GM23248 (cell line): ENCODE measurements at regions not wholly inside any gene's neighbourhood (a gene's known extent, or its start where the extent isn't known, plus 50 kb on each side); places are given as distances from the start of the nearest gene placed in this dataset.
A peak's percentile ranks its signal among the peaks of the same experiment; 100 is the strongest.

Experiments used
- DNase-seq: peaks from one replicate; pipeline ENCODE4 v3.0.0-alpha.2; 2015
- H2AFZ ChIP-seq: fragments of 200-600 bp; sonication (generic); 2 replicates; pipeline ENCODE4 v1.6.1; 2016; ENCODE audit warnings: antibody characterized with exemption
- H3F3A ChIP-seq: fragments of 200-600 bp; sonication (generic); 2 replicates; pipeline ENCODE4 v1.6.1; 2016; ENCODE audit warnings: mild to moderate bottlenecking, antibody characterized with exemption, mixed run types; ENCODE audit not compliant: insufficient read depth
- H3K27ac ChIP-seq: fragments of 200-600 bp; sonication (generic); 2 replicates; pipeline ENCODE4 v1.5.1; 2016; ENCODE audit warnings: mild to moderate bottlenecking
- H3K27me3 ChIP-seq: fragments of 200-600 bp; sonication (generic); replicated peaks from 2 replicates; pipeline ENCODE4 v1.6.1; 2016; ENCODE audit warnings: mild to moderate bottlenecking; ENCODE audit not compliant: insufficient read depth
- H3K36me3 ChIP-seq: fragments of 200-600 bp; sonication (generic); 2 replicates; pipeline ENCODE4 v1.6.1; 2016; ENCODE audit warnings: low read depth, mild to moderate bottlenecking
- H3K4me1 ChIP-seq: fragments of 200-600 bp; sonication (generic); 2 replicates; pipeline ENCODE4 v1.6.1; 2016; ENCODE audit warnings: mild to moderate bottlenecking; ENCODE audit not compliant: insufficient read depth
- H3K4me2 ChIP-seq: fragments of 200-600 bp; sonication (generic); one replicate; pipeline ENCODE4 v1.6.1; 2016; ENCODE audit warnings: mild to moderate bottlenecking; ENCODE audit not compliant: unreplicated experiment
- H3K4me3 ChIP-seq: fragments of 200-600 bp; sonication (generic); 2 replicates; pipeline ENCODE4 v1.5.1; 2016; ENCODE audit warnings: mild to moderate bottlenecking
- H3K79me2 ChIP-seq: fragments of 200-600 bp; sonication (generic); 2 replicates; pipeline ENCODE4 v1.6.1; 2016; ENCODE audit warnings: mild to moderate bottlenecking; ENCODE audit not compliant: insufficient read depth
- H3K9ac ChIP-seq: fragments of 200-600 bp; sonication (generic); 2 replicates; pipeline ENCODE4 v1.6.1; 2016; ENCODE audit warnings: mild to moderate bottlenecking
- H3K9me2 ChIP-seq: fragments of 200-600 bp; sonication (generic); 2 replicates; pipeline ENCODE4 v1.6.1; 2016; ENCODE audit warnings: mixed run types, mild to moderate bottlenecking, moderate library complexity; ENCODE audit not compliant: insufficient read depth
- H3K9me3 ChIP-seq: fragments of 200-600 bp; sonication (generic); one replicate; pipeline ENCODE4 v1.6.1; 2017; ENCODE audit warnings: low read depth
- H4K20me1 ChIP-seq: fragments of 200-600 bp; sonication (generic); 2 replicates; pipeline ENCODE4 v1.6.0; 2016; ENCODE audit not compliant: insufficient read depth
- EZH2 ChIP-seq: fragments of 200-600 bp; sonication (generic); IDR thresholded peaks from 2 replicates; pipeline ENCODE4 v1.6.1; 2018; ENCODE audit warnings: antibody characterized with exemption, mild to moderate bottlenecking; ENCODE audit not compliant: insufficient read depth, poor library complexity, severe bottlenecking
- EZH2phosphoT487 ChIP-seq: fragments of 200-600 bp; sonication (generic); IDR thresholded peaks from 2 replicates; pipeline ENCODE4 v1.6.1; 2018; ENCODE audit warnings: antibody characterized with exemption, moderate library complexity, mild to moderate bottlenecking, low read depth; ENCODE audit not compliant: insufficient read depth
- WGBS, 2 experiments: methylation state at CpG; one replicate each; pipeline ENCODE4 v1.1.6; 2015 to 2017; ENCODE audit warnings: low lambda C conversion rate in 2 of 2, low coverage in 1 of 2; ENCODE audit errors: missing lambda C conversion rate in 2 of 2; 5-methylcytosine and 5-hydroxymethylcytosine counted together
- in situ Hi-C: fragments of 300-500 bp; cut with MboI; formaldehyde crosslinking; loops from 2 replicates; pipeline ENCODE4 v1.15.0; 2020

DNA sequence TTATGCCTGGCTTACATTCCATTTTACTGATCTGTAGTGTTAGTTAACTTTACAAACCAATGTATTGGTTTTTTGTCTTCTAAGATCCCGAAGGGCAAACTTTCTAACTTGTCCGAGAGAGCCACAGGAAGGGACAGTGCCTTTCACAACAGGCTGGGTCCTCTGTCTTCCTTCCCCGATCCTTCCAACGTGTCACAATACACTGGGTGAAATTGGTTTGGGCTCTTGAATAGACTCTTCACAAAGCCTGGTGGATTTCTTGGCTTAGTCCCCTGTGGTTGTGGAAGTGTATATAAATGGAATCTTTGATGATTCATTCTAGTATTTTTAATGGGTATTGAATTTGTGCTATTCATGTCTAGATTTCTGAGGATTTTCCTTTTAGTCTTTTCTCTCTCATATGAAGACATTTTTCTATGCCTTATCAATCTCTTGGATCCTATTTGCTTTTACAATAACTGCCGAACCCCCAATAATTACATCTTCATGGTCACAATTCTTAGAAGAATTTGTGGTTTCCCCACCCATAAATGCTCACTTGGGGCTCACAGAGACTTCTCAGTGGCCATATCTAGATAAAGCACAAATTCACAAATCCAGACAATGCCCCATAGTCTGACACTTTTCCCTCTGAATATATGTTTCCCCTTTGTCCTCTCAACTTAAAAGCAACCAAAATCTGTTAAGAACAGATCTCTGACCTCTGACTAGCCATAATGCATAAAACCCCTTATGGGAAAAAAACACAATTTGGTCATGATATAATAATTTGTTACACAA is 107.7 kb downstream of the MTRR start:
- H3K4me2 ChIP-seq, result no peak overlapping the region
- no peaks in the 10 kb centered on the region for H3K36me3 ChIP-seq
- H3K4me3 ChIP-seq, result no peak overlapping the region
- no peak overlapping the region for H2AFZ ChIP-seq
- no peaks in the 10 kb centered on the region for H3K4me1 ChIP-seq
- H3K27me3 ChIP-seq, result no peaks in the 10 kb centered on the region
- H3K9me3 ChIP-seq, result no peaks in the 10 kb centered on the region
- in situ Hi-C loops, result no loop called here
- no peak overlapping the region for H3K27ac ChIP-seq
- 21 to 27% methylated on average over 5 of the region's 5 CpGs for WGBS, 2 experiments
- no peak overlapping the region for H3K9ac ChIP-seq
- H4K20me1 ChIP-seq, result no peaks in the 10 kb centered on the region
- H3K79me2 ChIP-seq, result no peaks in the 10 kb centered on the region
- H3K9me2 ChIP-seq, result no peaks in the 10 kb centered on the region
- H3F3A ChIP-seq, result no peaks in the 10 kb centered on the region
- DNase-seq, result peak; percentile 3
- no peak for TF ChIP-seq EZH2

DNA sequence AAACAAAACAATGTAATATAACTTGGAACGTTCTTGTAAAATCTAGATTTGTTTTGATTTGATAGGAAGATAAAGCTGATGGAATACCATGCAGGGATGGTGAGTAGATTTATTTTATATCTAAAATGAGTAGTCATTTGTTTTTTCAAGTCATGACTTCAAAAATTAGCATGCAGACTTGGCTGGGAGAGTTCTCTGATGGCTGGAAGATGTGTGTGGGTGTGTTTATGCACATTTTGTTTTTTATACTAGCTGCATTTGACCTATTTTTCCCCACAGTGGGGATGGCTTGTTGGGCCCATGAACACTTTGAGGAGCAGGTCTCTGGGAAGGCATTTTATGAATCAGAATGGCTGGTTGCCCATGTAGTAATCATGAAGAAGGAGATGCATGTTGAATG is 109.2 kb downstream of the MTRR start:
- TF ChIP-seq EZH2phosphoT487 (no peak), EZH2 (no peak)
- no peak overlapping the region for H3K27ac ChIP-seq
- H3F3A ChIP-seq, result no peaks in the 10 kb centered on the region
- H3K9me2 ChIP-seq, result no peaks in the 10 kb centered on the region
- H3K36me3 ChIP-seq, result no peaks in the 10 kb centered on the region
- H3K27me3 ChIP-seq, result no peaks in the 10 kb centered on the region
- no peak overlapping the region for H3K9ac ChIP-seq
- no peaks in the 10 kb centered on the region for H3K9me3 ChIP-seq
- in situ Hi-C loops, result no loop called here
- 4 to 10% methylated on average over 1 of the region's 1 CpG for WGBS, 2 experiments
- H3K79me2 ChIP-seq, result no peaks in the 10 kb centered on the region
- no peaks in the 10 kb centered on the region for H4K20me1 ChIP-seq
- no peak overlapping the region for H3K4me2 ChIP-seq
- no peak overlapping the region for H2AFZ ChIP-seq
- no peak for DNase-seq
- no peak overlapping the region for H3K4me3 ChIP-seq
- H3K4me1 ChIP-seq, result no peaks in the 10 kb centered on the region

DNA sequence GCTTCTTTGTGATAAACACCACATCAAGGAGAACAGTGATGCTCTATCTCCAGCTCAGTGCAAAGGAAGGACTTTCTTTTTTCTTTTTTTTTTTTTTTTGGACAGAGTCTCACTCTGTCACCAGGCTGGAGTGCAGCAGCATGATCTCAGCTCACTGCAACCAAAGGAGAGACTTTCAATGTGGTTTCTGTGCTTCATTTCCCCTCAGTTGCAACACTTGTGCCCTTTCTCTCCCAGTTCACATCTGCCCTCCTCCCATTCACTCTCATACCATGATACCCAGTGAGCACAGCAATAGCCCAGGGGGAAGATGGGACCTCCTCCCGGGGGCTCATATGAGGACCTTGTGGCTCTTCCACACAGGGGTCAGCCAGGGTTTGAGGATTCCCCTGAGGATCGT is 110.0 kb downstream of the MTRR start:
- TF ChIP-seq EZH2, result no peak
- TF ChIP-seq EZH2phosphoT487, result no peak
- in situ Hi-C loops, result no loop called here
- Histone ChIP-seq H3K9me2 (no peaks in the 10 kb centered on the region), H3K4me1 (no peaks in the 10 kb centered on the region), H3K79me2 (no peaks in the 10 kb centered on the region), H3K4me3 (no peak overlapping the region), H3K4me2 (no peak overlapping the region), H3K9me3 (no peaks in the 10 kb centered on the region), H4K20me1 (no peaks in the 10 kb centered on the region), H3K36me3 (no peaks in the 10 kb centered on the region), H3F3A (no peaks in the 10 kb centered on the region), H3K27me3 (no peaks in the 10 kb centered on the region), H3K9ac (no peak overlapping the region), H2AFZ (no peak overlapping the region), H3K27ac (no peak overlapping the region)
- no peak for DNase-seq
- 4 to 6% methylated on average over 2 of the region's 2 CpGs for WGBS, 2 experiments

DNA sequence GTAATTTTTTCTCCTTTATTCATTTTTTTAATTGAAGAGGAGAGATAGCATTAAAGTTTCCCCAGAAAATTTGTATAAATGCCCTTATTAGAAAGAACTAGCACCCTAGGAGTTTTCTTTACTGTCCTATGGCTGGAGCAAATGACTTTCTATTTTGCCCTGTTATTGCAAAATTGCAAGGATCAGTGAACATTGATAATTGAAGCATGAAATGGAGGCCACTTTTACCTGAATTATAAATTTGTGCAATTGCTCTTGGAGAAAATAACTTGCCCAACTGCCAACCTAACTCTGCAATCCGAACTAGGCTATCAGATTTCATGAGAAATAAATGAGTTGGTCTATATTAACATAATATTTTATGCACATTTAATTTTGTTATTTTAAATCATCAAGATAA is 111.9 kb downstream of the MTRR start:
- no peak for TF ChIP-seq EZH2phosphoT487
- TF ChIP-seq EZH2, result no peak
- 0 to 12% methylated on average over 1 of the region's 1 CpG for WGBS, 2 experiments
- no peaks in the 10 kb centered on the region for H3K9me3 ChIP-seq
- H3K36me3 ChIP-seq, result no peaks in the 10 kb centered on the region
- no peak overlapping the region for H3K4me2 ChIP-seq
- H3K9me2 ChIP-seq, result no peaks in the 10 kb centered on the region
- in situ Hi-C loops, result no loop called here
- H3K27ac ChIP-seq, result no peak overlapping the region
- H3K4me3 ChIP-seq, result no peak overlapping the region
- no peak overlapping the region for H2AFZ ChIP-seq
- DNase-seq, result no peak
- H3K79me2 ChIP-seq, result no peaks in the 10 kb centered on the region
- H4K20me1 ChIP-seq, result no peaks in the 10 kb centered on the region
- H3K27me3 ChIP-seq, result no peaks in the 10 kb centered on the region
- H3F3A ChIP-seq, result no peaks in the 10 kb centered on the region
- no peaks in the 10 kb centered on the region for H3K4me1 ChIP-seq
- H3K9ac ChIP-seq, result no peak overlapping the region

DNA sequence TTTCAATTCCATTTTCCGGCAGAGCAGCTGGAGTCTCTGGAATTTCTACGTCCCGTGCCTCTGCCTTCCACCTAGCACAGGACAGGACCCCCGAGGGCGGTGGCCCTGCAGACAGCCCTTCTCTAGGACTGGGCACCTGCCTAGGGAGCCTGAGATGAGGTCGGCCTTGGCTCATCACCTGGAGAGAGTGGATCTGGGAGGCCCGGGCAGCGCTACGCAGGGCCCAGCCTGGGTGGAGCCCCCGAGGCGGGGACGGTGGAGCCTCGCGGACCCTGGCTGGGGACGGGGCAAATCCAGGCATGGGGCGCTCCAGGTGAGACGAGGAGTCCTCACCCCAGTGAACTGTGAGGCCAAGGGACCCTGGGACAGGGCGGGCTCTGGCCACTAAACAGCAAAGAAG is 114.5 kb downstream of the MTRR start:
- DNase-seq, result no peak
- Histone ChIP-seq H3K9me3 (no peaks in the 10 kb centered on the region), H3K79me2 (no peaks in the 10 kb centered on the region), H2AFZ (no peak overlapping the region), H3K4me3 (no peak overlapping the region), H3K9me2 (no peaks in the 10 kb centered on the region), H3K4me1 (no peaks in the 10 kb centered on the region), H4K20me1 (no peaks in the 10 kb centered on the region), H3K4me2 (no peak overlapping the region), H3F3A (no peaks in the 10 kb centered on the region), H3K27ac (no peak overlapping the region), H3K27me3 (no peaks in the 10 kb centered on the region), H3K9ac (no peak overlapping the region), H3K36me3 (no peaks in the 10 kb centered on the region)
- TF ChIP-seq EZH2phosphoT487 (no peak), EZH2 (no peak)
- WGBS, 2 experiments, result 59 to 60% methylated on average over 18 of the region's 18 CpGs
- in situ Hi-C loops, result no loop called here
